HG02981 (cell line): ENCODE measurements at regions not wholly inside any gene's neighbourhood (a gene's known extent, or its start where the extent isn't known, plus 50 kb on each side); places are given as distances from the start of the nearest gene placed in this dataset.
"Not testable (repeated sequence)": the region's sequence is repeated elsewhere in the genome, so short reads cannot be mapped to it uniquely, and the experiment has no call there.

Source experiments
- ATAC-seq: cut with Tn5 transposase; IDR thresholded peaks from one replicate; pipeline ENCODE4 v1.9.1; 2021; ENCODE audit warnings: mild to moderate bottlenecking, moderate library complexity; ENCODE audit not compliant: unreplicated experiment

DNA sequence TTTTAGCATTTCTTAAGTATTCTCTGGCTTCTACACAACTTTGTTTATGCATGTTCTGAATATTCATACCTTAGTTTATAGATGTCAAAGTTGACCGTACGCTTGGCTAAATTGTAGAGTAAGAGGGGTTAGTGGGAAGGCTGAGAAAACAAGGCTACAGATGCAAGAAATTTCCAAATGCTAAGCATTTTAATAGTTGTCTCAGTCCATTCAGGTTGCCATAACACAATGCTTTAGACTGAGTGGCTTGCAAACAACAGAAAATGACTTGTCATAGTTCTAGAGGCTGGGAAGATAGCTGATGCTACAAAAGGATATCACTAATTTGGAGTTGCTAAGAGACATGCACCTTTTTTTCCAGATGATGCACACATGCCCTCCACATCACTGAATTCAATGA, 53.0 kb upstream of the C1QTNF3 start:
- not testable (repeated sequence) for ATAC-seq

DNA sequence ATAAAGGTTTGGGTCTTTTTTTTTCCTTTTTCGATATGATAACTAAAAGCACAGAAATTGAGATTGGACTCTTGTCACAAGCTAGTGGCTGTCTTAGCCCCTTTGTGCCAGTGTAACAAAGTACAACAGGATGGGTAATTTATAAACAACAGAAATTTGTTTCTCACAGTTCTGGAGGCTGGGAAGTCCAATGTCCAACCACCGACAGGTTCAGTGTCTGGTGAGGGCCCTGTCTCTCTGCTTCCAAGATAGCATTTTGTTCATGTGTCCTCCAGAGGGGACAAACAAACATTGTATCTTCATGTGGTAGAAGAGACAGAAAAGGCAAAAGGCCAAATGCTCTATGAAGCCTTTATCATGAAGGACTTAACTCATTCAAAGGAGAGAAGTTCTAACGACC, 56.9 kb upstream of the C1QTNF3 start:
- ATAC-seq: not testable (repeated sequence)

DNA sequence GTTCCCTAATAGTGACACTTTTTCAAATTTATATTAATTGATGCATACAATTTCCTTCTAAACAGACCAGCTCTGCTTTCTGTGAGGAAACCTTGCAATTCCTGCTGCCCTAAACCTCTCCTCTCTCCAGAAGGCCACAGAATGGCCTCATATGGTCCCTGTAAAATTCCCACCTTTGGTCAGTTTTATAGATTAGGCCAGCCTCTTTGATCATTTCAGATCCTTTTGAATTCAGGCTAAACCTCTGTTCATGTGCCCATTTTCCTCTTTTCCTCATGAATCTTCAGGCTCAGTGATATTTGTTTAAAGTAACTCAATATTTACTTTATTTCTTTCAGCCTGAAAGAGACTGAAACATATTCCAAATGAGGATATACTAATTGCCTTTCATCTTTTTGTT, 58.6 kb upstream of the C1QTNF3 start:
- not testable (repeated sequence) for ATAC-seq

DNA sequence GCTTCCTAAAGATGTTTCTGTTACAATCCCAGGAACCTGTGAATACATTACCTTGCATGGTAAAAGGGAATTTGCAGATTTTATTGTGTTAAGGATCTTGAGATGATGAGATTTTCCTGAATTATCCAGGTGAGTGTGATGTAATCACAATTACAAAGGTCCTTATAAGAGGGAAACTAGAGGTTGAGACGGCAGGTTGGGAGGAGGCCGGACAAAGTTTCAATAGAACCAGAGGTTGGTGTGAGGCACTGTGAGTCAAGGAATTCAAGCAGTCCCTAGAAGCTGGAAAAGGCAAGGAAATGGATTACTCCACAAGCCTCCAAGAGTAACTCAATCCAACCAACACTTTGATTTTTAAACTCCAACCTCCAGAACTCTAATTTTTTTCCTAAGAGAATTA, 65.9 kb upstream of the C1QTNF3 start:
- not testable (repeated sequence) for ATAC-seq

DNA sequence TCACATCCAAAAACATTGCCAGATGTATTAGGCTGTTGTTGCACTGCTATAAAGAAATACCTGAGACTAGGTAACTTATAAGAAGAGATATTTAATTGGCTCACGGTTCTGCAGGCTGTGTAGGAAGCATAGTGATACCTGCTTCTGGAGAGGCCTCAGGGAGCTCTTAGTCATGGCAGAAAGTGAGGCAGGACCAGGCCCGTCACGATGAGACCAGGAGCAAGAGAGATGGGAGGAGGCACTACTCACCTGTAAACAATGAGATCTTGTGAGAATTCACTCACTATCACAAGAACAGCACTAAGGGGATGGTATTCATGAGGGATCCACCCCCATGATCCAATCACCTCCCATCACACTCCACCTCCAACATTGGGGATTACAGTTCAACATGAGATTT, 81.3 kb upstream of the C1QTNF3 start:
- not testable (repeated sequence) for ATAC-seq

DNA sequence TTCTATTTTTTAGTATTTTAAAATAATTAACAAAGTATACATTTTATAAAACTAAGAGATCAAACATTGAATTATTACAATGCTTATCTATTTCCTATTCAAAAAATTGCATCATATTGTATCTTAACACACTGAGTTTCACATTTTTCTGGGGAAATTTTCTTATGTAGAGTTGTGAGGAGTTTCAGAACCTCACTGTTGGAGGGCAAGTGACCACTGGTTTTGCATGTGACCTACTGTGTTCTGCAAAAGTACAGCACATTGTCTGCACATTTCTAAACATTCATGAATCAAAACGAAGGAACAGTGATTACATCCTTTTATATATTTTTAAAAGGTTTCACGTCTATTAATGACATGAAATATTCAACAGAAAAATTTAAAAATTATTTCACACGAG, 82.3 kb upstream of the C1QTNF3 start:
- peak; percentile 86 for ATAC-seq

DNA sequence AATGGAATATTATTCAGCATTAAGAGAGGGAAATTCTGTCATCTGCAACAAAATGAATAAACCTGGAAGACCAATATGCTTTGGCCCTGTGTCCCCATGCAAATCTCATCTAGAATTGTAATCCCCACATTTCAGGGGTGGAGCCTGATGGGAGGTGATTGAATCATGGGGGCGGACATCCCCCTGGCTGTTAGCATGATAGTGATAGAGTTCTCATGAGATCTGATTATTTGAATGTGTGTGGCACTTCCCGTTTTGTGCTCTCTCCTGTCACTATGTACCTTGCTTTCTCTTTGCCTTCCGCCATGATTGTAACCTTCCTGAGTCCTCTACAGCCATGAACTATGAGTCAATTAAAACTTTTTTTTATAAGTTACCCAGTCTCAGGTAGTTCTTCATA, 83.7 kb upstream of the C1QTNF3 start:
- ATAC-seq: not testable (repeated sequence)

DNA sequence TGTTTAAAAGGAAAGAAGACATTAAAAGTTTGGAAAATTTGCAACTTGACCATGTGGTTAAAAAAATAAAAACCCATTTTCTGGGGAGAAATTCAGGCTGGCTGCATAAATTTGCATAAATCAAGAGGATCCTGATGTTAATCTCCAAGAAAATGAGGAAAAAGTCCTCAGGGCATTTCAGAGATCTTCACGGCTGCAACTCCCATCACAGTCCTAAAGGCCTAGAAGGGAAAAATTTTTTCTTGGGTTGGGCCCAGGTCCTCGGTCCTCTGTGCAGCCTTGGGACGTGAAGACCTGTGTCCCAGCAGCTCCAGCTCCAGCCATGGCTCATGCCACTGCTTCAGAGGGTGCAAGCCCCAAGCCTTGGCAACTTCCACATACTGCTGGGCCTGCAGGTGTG, 84.8 kb upstream of the C1QTNF3 start:
- ATAC-seq: not testable (repeated sequence)

DNA sequence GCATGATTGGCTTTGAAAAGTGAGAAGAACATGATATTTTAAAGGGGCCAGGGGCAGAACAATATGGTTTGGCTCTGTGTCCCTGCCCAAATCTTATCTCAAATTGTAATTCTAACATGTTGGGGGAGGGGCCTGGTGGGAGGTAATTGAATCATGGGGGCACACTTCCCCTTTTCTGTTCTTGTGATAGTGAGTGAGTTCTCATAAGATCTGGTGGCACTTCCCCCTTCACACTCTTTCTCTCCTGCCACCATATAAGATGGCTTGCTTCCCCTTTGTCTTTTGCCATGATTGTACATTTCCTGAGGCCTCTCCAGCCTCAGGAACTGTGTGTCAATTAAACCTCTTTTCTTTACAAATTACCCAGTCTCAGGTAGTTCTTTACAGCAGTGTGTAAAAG, 85.9 kb upstream of the C1QTNF3 start:
- not testable (repeated sequence) for ATAC-seq

DNA sequence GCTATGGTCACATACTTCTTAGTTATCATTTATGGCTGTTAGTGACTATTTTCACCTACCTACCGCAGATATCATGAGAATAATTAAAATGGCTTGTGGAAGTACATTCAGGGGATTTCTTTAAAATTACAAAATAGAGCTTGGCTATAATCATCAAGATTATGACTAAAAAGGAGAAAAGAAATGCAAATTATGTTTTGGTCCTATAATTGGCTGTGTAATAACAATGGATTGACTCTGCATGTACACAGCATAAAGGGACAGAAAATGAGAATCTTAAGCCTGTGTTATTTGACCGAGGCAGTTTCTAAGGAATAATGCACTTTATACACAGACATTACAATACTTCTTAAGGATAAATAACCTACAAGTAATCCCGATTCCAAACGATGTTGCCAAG, 112.0 kb upstream of the C1QTNF3 start:
- ATAC-seq: not testable (repeated sequence)

DNA sequence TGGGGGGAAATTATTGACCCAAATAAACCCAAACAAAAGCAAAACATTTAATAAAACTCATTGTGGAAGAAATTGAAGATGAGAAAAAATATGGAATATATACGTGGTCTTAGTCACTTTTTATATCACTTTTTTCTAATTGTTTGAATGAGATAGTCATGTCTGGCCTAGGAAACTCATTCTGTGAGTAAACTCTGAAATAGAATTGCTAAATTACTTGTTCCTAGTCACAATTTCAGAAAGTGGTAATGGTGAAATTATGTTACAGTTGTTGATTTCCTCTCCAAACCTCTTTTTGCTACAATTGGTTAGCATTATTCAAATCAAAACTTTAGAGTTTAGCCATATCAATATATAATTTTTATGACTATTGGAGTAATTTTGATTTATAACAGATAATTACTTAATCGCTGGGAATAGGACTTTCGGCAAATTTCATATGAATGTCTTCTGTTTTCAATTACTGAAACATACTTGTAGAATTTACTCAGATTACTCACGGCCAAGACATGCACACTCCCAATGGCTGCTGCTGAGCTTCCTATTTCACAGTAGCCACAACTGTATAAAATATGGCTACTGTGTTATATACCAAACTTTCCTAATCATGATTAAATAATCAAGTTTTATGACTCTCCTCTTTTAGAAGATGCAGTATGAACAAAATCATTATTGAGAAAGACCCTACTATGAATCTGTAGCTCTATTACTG, 113.8 kb upstream of the C1QTNF3 start:
- ATAC-seq: not testable (repeated sequence)

DNA sequence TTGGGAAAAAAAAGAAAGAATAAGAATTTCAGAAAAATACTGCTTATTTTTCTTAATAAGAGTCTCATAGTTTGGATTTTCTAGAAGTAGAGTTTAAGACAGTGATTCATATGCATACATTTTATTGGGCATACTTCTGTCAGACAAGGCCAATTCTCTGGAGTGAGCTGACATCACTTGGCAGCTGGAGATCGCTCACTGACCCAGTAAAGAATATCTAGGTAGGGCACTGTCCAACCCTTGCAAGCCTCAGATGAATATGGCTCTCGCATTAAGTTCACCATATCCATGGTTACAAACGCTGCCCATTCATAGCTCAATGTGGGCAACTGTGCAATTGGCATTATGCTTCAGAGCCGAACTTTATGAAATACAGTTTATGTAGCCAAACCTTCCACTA, 117.9 kb upstream of the C1QTNF3 start:
- not testable (repeated sequence) for ATAC-seq

DNA sequence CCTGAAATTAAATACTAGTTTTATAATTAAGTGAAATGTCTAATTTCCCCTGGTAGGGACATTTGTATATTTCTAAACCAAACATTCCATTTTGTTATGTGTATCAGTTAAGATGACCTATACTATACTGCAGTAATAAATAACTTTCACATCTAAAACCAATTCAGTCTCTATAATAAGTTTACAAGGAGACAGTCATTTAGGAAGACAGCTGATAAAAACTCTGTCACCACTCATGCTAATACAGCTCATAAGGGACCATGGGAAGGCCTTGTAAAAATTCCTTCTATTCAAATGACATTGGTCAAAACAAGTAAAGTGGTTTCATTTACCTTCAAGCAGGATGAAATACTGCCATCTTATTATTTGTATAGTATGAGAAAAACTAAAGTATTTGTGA, 128.4 kb upstream of the C1QTNF3 start:
- not testable (repeated sequence) for ATAC-seq

DNA sequence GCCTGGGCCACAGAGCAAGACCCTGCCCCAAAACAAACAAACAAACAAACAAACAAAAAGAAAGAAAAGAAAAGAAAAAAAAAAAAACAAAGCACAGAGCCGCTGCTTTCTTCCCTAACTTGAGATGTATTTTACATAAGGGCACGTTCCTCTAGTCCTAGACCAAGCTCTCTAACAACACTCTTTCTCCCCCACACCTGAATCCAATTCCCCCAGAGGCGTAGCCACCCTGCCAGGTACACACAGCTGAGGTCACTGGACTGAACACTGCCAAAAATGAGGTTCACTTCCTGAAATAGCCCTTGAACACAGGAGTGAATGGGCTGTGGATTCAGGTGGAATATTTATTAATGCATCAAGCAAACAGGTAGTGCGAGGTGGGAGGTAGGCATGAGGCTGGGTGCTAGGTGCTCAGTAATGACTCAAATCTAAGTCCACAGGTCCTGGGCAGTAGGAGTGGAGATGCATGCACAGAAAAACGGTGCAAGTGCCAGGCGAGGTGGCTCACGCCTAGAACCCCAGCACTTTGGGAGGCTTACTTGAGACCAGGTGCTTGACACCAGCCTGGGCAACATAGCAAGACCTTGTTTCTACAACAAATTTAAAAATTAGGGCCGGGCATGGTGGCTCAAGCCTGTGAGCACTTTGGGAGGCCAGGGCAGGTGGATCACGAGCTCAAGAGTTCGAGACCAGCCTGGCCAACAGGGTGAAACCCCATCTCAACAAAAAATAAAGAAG, 136.6 kb upstream of the C1QTNF3 start:
- not testable (repeated sequence) for ATAC-seq

DNA sequence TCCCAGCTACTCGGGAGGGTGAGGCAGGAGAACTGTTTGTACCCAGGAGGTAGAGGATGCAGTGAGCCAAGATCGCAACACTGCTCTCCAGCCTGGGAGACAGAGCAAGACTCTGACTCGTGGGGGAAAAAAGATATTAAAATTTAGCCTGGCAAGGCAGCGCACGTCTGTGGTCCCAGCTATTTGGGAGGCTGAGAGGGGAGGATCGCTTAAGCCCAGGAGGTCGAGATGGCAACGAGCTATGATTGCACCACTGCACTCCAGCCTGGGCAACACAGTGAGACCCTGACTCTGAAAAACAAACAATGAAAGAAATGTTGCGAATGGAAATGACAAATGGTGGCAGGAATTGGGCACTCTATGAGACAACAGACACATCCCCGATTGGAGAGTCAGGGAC, 137.2 kb upstream of the C1QTNF3 start:
- ATAC-seq: not testable (repeated sequence)

DNA sequence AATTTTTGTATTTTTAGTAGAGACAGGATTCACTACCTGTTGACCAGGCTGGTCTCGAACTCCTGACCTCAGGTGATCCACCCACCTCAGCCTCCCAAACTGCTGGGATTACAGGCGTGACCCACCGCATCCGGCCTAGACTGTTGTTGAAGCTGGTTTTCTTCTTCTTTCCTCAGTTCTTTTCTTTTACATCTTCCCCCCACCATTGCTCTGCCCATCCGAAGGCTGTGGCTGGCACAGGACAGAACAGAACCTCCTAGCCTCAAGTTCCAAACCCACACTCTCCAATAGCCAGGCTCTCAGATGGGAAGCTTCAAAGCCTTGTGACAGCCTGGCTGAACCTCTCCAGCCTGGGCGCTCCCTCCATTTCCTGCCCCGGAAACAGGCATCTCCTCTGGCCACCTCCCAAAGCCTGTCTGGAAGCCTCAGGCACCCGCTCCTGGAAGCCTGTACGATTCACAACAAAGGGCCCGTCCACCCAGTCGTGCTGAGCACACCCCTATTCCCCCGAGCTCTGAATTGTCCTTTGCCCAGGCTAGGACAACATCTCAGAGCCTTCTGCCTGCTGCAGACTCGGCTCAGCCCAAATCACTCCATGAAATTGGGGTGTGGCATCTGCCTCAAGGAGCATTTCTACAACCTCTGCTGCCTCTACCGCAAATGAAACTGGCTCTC, 138.1 kb upstream of the C1QTNF3 start:
- not testable (repeated sequence) for ATAC-seq

DNA sequence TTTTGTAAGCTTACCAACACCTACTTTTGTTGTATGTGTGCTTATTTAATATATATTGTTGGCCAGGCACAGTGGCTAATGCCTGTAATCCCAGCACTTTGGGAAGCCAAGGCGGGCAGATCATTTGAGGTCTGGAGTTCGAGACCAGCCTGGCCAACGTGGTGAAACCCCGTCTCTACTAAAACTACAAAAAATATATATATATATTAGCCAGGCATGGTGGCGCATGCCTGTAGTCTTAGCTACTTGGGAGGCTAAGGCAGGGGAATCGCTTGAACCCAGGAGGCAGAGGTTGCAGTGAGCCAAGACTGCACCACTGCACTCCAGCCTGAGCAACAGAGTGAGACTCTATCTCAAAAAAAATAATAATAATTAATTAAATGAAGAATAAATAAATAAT, 142.0 kb upstream of the C1QTNF3 start:
- ATAC-seq: not testable (repeated sequence)

DNA sequence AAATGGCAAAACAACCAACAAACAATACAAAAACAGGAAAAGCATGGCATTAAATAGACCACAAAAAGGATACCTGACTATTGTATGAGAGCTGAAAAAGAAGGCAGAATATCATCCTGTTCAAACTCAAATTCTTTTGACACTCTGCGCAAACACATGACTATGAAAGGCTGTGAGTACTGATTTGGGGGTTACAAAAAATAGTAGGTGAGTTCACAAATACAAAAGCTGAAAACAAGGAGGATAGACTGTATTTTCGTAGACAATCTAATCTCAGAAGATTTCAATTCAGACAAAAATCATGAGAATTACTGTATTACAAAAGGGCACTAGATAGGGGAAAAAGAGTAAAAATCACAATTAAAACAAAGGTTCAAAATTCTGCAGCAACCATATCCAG, 142.6 kb upstream of the C1QTNF3 start:
- ATAC-seq: not testable (repeated sequence)

DNA sequence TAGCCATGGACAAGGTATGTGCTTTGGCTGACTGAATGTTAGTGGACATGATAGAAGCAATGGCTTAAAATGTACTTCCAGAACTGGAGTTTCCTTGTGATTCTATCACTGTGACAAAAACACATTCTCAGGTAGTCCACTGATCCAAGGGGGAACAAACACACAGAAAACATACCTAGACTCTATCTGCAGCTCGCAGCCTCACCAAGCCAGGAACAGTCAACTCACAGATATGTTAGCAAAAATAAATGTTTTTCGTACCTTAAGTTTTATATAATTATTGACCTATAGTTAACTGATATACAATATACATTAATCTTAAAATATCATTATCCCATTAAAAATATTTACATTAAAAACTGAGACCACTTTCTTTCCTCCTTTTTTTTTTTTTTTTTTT, 143.1 kb upstream of the C1QTNF3 start:
- not testable (repeated sequence) for ATAC-seq

DNA sequence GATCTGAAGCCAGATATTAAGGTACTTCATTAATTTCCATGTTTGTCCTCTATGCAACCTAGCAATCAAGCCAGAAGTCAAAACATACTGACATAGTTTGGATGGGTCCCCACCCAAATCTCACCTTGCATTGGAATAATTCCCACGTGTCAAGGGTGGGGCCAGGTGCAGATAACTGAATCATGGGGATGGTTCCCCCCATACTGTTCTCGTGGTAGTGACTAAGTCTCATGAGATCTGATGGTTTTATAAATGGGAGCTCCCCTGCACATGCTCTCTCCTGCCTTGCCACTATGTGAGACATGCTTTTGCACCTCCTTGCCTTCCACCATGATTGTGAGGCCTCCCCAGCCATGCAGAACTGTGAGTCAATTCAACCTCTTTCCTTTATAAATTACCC, 143.9 kb upstream of the C1QTNF3 start:
- ATAC-seq: not testable (repeated sequence)

DNA sequence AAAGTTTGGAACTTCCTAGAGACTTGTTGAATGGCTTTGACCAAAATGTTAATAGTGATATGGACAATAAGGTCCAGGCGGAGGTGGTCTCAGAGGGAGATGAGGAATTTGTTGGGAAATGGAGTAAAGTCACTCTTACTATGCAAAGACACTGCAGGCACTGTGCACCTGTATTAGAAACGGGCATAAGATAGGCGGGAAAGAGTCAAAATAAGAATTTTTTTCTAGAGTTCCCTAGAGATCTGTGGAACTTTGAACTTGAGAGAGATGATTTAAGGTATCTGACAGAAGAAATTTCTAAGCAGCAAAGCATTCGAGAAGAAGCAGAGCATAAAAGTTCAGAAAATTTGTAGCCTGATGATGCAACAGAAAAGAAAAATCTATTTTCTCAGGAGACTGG, 144.4 kb upstream of the C1QTNF3 start:
- not testable (repeated sequence) for ATAC-seq
